CD4-positive, alpha-beta T cell treated with Interleukin-17A for 1 hour (primary cell): ENCODE measurements at regions not wholly inside any gene's neighbourhood (a gene's known extent, or its start where the extent isn't known, plus 50 kb on each side); places are given as distances from the start of the nearest gene placed in this dataset.

Experiments
- DNase-seq: peaks from one replicate; pipeline ENCODE4 v3.0.0-alpha.2; 2020

DNA sequence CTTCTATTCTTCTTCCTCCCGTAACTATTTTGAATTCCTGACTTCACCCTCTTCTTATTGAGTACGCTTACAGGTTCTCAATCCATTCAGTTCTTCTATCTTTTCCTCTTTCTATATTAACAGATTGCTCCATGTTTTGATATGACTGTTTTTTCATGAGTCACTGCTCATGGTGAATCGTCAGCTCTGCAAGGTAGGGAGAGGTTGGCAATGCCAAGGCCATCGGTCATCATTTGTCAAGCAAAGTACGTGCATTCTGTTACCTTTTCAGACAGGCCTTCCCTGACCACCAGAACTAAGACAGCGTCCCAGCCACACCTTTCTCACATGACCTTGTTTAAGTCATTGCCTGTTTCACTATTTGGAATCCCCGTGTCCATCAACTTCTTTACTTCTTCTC, 1001.9 kb upstream of the SORCS1 start:
- no peak for DNase-seq

DNA sequence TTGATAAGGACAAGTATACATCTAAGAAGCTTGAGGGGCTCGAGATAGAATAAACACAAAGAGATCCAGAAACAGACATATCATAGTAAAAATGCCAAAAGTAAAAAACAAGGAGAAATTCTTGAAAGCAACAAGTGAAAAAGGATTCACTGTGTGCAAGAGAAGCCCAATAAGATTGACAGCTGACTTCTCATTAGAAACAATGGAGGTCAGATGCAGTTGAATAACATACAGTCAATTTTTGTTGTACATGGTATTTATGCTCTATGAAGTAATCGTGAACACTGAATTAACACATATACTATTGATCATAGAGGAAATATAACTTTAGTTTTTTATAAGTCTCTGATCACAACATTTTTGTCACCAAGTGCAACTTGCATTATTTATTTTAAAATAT, 982.8 kb upstream of the SORCS1 start:
- no peak for DNase-seq

- DNase-seq, result no peak
Measured at GRCh38 chr10:108141064-108141463, 976.6 kb upstream of the SORCS1 start.

- no peak for DNase-seq
Measured at GRCh38 chr10:108132303-108132702, 967.8 kb upstream of the SORCS1 start.

DNA sequence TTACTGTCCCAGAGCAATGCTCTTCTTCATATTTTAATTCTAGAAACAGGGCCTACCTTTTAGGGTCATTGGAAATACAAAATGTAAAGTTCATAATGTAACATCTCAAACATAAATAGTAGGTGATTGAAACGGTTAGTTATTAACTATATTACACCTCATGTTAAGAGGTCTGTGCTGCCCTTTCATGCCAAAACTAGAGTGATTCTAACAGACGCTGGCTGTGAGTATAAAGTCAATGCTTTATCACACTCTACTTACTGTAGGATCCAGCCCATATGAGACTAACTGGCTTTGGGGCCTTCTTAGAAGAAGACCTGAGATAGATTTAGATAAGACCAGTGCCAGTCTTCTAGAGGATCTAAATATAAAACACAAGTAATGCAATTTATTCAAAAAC, 966.1 kb upstream of the SORCS1 start:
- no peak for DNase-seq

- DNase-seq, result no peak
Measured at GRCh38 chr10:108112218-108112617, 947.7 kb upstream of the SORCS1 start.

DNA sequence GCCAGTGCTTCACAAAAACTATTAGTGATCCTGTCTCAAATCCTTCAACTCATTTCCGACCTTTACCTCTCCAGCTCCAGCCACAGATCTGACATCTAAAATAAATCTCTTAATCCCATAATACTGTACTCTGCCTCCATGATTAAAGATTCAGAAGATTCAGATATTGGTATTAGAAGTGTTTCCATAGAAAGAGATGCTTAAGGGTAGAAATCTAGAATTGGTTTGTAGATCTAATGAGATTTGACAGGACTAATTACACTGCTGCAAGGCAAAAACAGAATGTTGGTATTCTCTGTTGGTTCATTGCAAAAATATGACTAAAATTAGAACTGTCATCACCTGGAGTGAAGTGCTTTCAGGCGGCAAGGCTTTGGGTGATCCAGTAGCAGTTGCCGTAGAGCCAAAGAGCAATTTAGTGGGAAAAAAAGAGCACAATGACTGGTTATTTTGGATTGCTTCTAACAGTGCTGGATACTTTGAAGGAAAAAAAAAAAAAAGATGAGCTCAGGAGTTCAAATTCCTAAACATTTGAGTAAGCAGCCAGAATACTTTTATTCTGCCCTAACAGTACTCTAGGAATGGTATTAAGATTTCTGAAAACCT, 940.1 kb upstream of the SORCS1 start:
- no peak for DNase-seq

DNA sequence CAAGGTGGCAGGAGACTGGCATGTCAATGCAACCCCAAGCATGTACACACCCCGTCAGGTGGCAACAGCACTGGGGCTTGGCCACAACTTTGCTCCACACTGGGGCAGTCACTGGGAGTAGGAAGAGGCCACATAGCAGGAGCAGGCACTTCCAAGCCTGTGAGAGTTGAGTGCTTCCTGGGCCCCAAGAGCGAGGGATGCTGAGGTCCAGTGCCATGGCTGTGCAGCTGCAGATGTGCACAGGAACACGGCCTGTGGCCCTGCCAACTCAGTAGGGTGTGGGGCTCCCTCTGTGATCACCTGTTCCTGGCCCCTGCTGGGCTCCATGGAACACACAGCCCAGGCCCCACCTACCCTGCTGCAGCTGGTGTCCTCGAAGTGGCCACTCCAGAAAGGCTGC, 932.8 kb upstream of the SORCS1 start:
- no peak for DNase-seq

DNA sequence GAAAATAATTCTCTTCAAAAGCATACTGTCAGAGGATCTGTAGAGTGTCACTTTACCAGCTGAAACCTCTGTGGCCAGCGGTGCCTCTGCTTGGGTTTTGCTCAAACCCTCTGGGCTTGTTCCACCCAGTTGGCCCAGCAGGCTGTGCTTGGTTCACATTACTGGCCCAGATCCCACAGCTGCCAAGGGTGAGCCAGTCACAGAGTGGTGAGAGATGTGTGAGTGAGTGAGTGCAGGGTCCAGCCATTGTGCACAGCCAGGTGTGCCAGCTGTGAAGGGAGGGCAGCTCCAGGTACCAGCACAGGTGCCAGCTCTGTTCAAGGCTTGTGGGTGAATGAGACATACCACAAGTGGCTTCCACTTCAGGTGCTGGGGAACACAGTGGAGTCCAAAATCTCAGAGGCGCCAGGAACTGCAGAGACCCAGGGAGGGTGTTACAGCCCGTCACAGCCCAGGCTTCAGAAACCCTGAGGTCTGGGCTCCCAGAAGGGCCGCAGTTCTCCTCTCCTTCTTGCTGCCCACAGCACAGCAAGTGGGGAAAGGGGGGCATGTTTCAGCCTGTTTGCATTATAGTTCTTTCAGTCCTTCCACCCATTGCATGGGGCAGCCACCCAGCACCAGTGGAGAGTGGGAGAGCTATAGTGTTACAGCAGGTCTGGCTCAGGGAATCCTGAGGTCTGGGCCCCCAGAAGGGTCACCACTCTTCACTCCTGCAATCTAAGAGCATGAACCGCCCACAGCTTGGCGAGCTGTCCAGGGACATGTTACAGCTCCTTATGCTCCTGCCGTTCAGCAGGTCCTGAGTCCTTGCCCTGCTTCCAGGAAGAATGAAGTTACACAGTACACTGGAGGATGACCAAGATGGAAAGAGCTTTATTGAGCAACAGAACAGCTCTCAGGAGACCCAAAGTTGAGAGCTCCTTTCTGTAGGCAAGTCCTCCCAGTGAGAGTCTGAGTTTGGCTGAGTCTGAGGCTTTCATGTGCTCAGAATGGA, 931.7 kb upstream of the SORCS1 start:
- no peak for DNase-seq

GRCh38 chr10:108090476-108091215, 926.1 kb upstream of the SORCS1 start:
- no peak for DNase-seq

GRCh38 chr10:108086502-108086901, 922.0 kb upstream of the SORCS1 start:
- no peak for DNase-seq

DNA sequence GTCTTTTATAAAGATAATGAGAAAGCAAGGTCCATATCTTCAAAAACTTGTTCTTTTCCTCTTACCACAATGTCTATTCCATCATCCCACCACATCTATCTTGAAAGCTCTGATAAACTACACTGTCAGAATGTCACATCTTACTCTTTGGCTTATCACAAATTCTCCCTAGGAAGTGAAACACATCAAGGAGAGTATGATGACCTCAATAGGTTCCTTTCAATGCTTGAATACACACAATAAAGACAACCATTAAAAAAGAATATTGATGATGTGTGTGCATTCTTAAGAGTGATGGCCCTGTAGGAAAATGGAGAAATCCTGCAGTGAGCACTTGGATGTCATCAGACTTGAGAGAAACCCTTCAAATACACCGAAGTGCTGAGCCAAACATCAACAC, 918.1 kb upstream of the SORCS1 start:
- DNase-seq, result no peak

- no peak for DNase-seq
Measured at GRCh38 chr10:108078263-108078662, 913.8 kb upstream of the SORCS1 start.

- DNase-seq, result no peak
Measured at GRCh38 chr10:108072466-108072865, 908.0 kb upstream of the SORCS1 start.

GRCh38 chr10:108070789-108071188, 906.3 kb upstream of the SORCS1 start:
- no peak for DNase-seq

GRCh38 chr10:108069096-108069495, 904.6 kb upstream of the SORCS1 start:
- DNase-seq, result no peak

GRCh38 chr10:108064746-108065260, 900.3 kb upstream of the SORCS1 start:
- no peak for DNase-seq

- DNase-seq, result no peak
Measured at GRCh38 chr10:108060246-108060645, 895.7 kb upstream of the SORCS1 start.

- DNase-seq, result no peak
Measured at GRCh38 chr10:108055506-108055905, 891.0 kb upstream of the SORCS1 start.

GRCh38 chr10:108052981-108053380, 888.5 kb upstream of the SORCS1 start:
- no peak for DNase-seq

DNA sequence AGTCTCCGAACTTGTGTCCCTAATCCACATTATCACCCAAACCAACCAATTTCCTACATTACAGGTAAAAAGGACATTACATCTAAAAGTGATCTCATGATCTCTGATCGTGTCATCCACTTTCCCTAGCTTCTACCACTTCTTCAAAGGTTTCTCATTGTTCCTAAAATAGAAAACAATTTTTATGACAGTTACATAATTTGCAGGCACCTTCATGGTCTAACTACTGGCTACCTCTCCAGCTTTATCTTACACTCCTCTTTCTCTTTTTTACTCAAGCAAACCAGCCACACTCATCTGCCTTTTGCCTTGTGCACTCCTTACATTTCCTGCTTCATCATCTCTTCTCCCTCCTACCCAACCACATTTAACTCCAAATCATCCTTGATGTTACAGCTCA, 886.7 kb upstream of the SORCS1 start:
- no peak for DNase-seq

DNA sequence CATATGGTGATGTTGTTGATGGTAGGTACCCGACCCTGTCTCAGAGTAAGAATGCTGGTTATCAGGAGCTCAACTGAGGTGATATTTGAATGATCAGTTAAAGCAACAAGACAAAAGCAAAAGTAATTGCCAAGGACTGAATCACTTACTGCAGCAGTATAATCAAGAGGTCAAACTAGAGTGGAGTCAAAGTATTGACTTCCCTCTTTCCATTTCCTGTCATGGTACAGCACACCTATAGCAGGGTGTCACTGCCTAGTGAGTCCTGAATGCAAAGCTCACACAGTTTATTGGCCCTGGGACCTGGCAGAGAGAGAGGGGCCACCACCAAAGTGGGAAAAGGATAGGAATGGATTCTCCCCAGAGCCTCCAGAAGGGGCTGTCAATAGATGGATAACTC, 886.1 kb upstream of the SORCS1 start:
- no peak for DNase-seq

DNA sequence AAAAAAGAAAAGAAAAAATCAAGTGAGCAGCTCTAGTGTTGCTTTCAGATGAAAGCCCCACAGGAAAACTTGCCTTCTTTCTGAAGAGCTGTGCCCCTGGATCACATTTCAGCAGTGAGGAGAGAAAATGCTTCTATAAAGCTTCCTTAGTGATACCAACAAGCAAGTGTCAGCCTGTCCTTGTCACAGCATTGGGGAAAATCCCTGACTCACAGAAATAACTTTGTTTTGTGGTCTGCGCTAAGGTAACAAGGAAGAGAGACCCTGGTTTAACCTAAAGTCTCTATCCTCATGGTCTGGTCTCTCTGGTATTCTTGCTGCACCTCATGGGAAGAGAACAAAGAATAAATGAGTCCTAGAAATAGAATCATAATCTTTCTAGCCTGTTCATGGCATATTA, 885.2 kb upstream of the SORCS1 start:
- no peak for DNase-seq
